HepG2 (cell line): ENCODE measurements at regions not wholly inside any gene's neighbourhood (a gene's known extent, or its start where the extent isn't known, plus 50 kb on each side); places are given as distances from the start of the nearest gene placed in this dataset.
A peak's percentile ranks its signal among the peaks of the same experiment; 100 is the strongest.

Source experiments
- ATAC-seq: fragments of 200-7000 bp; cut with Tn5 transposase; 3 replicates; pipeline ENCODE4 v1.9.1; 2020; ENCODE audit warnings: mild to moderate bottlenecking, moderate library complexity
- BruUV-seq: library from RNA; stranded (reverse); fragments of 400-500 nt; replicated peaks from 2 replicates; lab custom pipeline; 2021; lab: Mats Ljungman, UMichigan
- CTCF ChIA-PET: fragments of 300-600 bp; formaldehyde crosslinking; extraction: SDS; loops from one replicate; lab custom pipeline; 2021; ENCODE audit warnings: low total read pairs, inconsistent platforms, low intra/inter-chr PET ratio; lab: Yijun Ruan, JAX
- POLR2A ChIA-PET: fragments of 350-600 bp; sonication (Branson Sonifier 250); formaldehyde crosslinking; loops from one replicate; lab custom pipeline; 2020; ENCODE audit warnings: antibody characterized with exemption, inconsistent platforms; lab: Yijun Ruan, JAX
- DNase-seq: peaks from one replicate; pipeline ENCODE4 v3.0.0-alpha.2; 2015; ENCODE audit warnings: low spot score
- FAIRE-seq: peaks from 3 replicates; lab custom pipeline; 2011; peaks lifted over from hg19 to GRCh38; lab: Jason Lieb, UNC
- H2AFZ ChIP-seq: one replicate; pipeline ENCODE4 v1.6.1; 2011; ENCODE audit warnings: low read length, inconsistent platforms
- H3K27ac ChIP-seq: fragments of 300-600 bp; 3 replicates; pipeline ENCODE4 v1.8.0; 2011; ENCODE audit warnings: mixed run types, mild to moderate bottlenecking, mixed read lengths, low read length, inconsistent platforms; ENCODE audit not compliant: insufficient read depth; ENCODE audit errors: extremely low read length
- H3K27me3 ChIP-seq, 2 experiments: fragments of 200-600 bp in 1 of 2; 2 replicates in 1 of 2; 3 replicates in 1 of 2; pipeline versions ENCODE4 v1.6.0 to v1.8.0; 2011; ENCODE audit warnings: low read length in 2 of 2, mild to moderate bottlenecking in 2 of 2, moderate library complexity in 2 of 2, inconsistent platforms in 1 of 2; ENCODE audit not compliant: insufficient read depth in 2 of 2, control insufficient read depth in 1 of 2
- H3K36me3 ChIP-seq, 2 experiments: fragments of 200-600 bp in 1 of 2; replicated peaks in 1 of 2; 2 replicates in 1 of 2; 3 replicates in 1 of 2; pipeline versions ENCODE4 v1.5.1 to v1.8.0; 2011; ENCODE audit warnings: low read length in 2 of 2, inconsistent platforms in 1 of 2; ENCODE audit not compliant: insufficient read depth in 2 of 2, control insufficient read depth in 1 of 2
- H3K4me1 ChIP-seq: 2 replicates; pipeline ENCODE4 v1.5.1; 2012; ENCODE audit warnings: low read length, inconsistent platforms; ENCODE audit not compliant: insufficient read depth
- H3K4me2 ChIP-seq: 2 replicates; pipeline ENCODE4 v1.6.0; 2011; ENCODE audit warnings: low read depth, low read length, inconsistent platforms
- H3K4me3 ChIP-seq, 3 experiments: fragments of 200-600 bp in 1 of 3; sonication (generic), shearing (Covaris generic) in 1 of 3; replicated peaks in 1 of 3; 2 replicates each; pipeline ENCODE4 v1.5.1; 2011 to 2016; ENCODE audit warnings: low read length in 3 of 3, inconsistent platforms in 2 of 3, low read depth in 2 of 3, mild to moderate bottlenecking in 2 of 3, control low read depth in 1 of 3, mixed read lengths in 1 of 3; ENCODE audit not compliant: insufficient read depth in 1 of 3
- H3K79me2 ChIP-seq: one replicate; pipeline ENCODE4 v1.6.1; 2011; ENCODE audit warnings: low read length, inconsistent platforms; ENCODE audit not compliant: insufficient read depth
- H3K9ac ChIP-seq: 2 replicates; pipeline ENCODE4 v1.6.0; 2011; ENCODE audit warnings: mild to moderate bottlenecking, low read depth, low read length, inconsistent platforms; ENCODE audit not compliant: insufficient read depth
- H3K9me3 ChIP-seq: 2 replicates; pipeline ENCODE4 v1.5.1; 2012; ENCODE audit warnings: mild to moderate bottlenecking, low read length
- H4K20me1 ChIP-seq: 2 replicates; pipeline ENCODE4 v1.6.0; 2011; ENCODE audit warnings: inconsistent platforms, mild to moderate bottlenecking, low read length, moderate library complexity; ENCODE audit not compliant: insufficient read depth
- CEBPG ChIP-seq: IDR thresholded peaks from 2 replicates; pipeline ENCODE4 v1.6.1; 2016
- ELF3 ChIP-seq: IDR thresholded peaks from 2 replicates; pipeline ENCODE4 v1.6.1; 2016; ENCODE audit warnings: missing genetic modification reagents, missing compliant biosample characterization
- GATAD2A ChIP-seq: IDR thresholded peaks from 2 replicates; pipeline ENCODE4 v1.6.1; 2016
- HDAC1 ChIP-seq: sonication (generic); formaldehyde crosslinking; IDR thresholded peaks from 2 replicates; pipeline ENCODE4 v1.5.1; 2020; ENCODE audit warnings: mild to moderate bottlenecking, missing genetic modification reagents
- HMG20A ChIP-seq: IDR thresholded peaks from 2 replicates; pipeline ENCODE4 v1.6.1; 2016; ENCODE audit warnings: borderline replicate concordance
- HOXA5 ChIP-seq: sonication (generic); formaldehyde crosslinking; IDR thresholded peaks from 2 replicates; pipeline ENCODE4 v1.4.0; 2020; ENCODE audit warnings: missing genetic modification reagents
- JARID2 ChIP-seq: sonication (generic); formaldehyde crosslinking; IDR thresholded peaks from 2 replicates; pipeline ENCODE4 v1.8.1; 2023; ENCODE audit warnings: missing genetic modification reagents, inconsistent platforms; ENCODE audit not compliant: insufficient replicate concordance
- KAT2B ChIP-seq: fragments of 150-350 bp; IDR thresholded peaks from 2 replicates; pipeline ENCODE4 v1.6.1; 2014; ENCODE audit warnings: low read depth, low read length, borderline replicate concordance
- KLF12 ChIP-seq: sonication (generic); formaldehyde crosslinking; IDR thresholded peaks from 2 replicates; pipeline ENCODE4 v1.4.0; 2020; ENCODE audit warnings: missing genetic modification reagents, borderline replicate concordance
- MLX ChIP-seq: IDR thresholded peaks from 2 replicates; pipeline ENCODE4 v1.6.1; 2016
- NFYB ChIP-seq: sonication (generic); formaldehyde crosslinking; IDR thresholded peaks from 2 replicates; pipeline ENCODE4 v1.4.0; 2020; ENCODE audit warnings: missing genetic modification reagents
- RFXAP ChIP-seq: sonication (generic); formaldehyde crosslinking; IDR thresholded peaks from 2 replicates; pipeline ENCODE4 v1.4.0; 2020; ENCODE audit warnings: missing genetic modification reagents, borderline replicate concordance
- RNF219 ChIP-seq: sonication (generic); formaldehyde crosslinking; IDR thresholded peaks from 2 replicates; pipeline ENCODE4 v1.5.0; 2020; ENCODE audit warnings: mild to moderate bottlenecking, missing genetic modification reagents
- SRF ChIP-seq: IDR thresholded peaks from 2 replicates; pipeline ENCODE4 v1.6.1; 2011; ENCODE audit warnings: mild to moderate bottlenecking, low read depth, low read length, moderate library complexity
- TBP ChIP-seq: sonication (generic); formaldehyde crosslinking; IDR thresholded peaks from 2 replicates; pipeline ENCODE4 v1.5.0; 2020; ENCODE audit warnings: missing genetic modification reagents
- ZBTB21 ChIP-seq: sonication (generic); formaldehyde crosslinking; IDR thresholded peaks from 2 replicates; pipeline ENCODE4 v1.4.0; 2020; ENCODE audit warnings: missing genetic modification reagents
- ZMYM2 ChIP-seq: sonication (generic); formaldehyde crosslinking; IDR thresholded peaks from 2 replicates; pipeline ENCODE4 v1.8.0; 2022; ENCODE audit warnings: mild to moderate bottlenecking, missing genetic modification reagents
- ZNF614 ChIP-seq: IDR thresholded peaks from 2 replicates; pipeline ENCODE4 v1.6.1; 2018; ENCODE audit warnings: missing biosample characterization, missing genetic modification reagents, inconsistent platforms, borderline replicate concordance
- WGBS: methylation state at CpG from one replicate; pipeline ENCODE4 v1.1.6; 2017; ENCODE audit warnings: low lambda C conversion rate; 5-methylcytosine and 5-hydroxymethylcytosine counted together
- in situ Hi-C: cut with HindIII; loops from 2 replicates; pipeline ENCODE4 v1.10.0; 2017; ENCODE audit warnings: low pct_unique_long_range_greater_than_20kb; ENCODE audit not compliant: extremely low pct_ligation_motif_present
- intact Hi-C: fragments of 100-400 bp; cut with micrococcal nuclease; formaldehyde crosslinking; loops from one replicate; pipeline ENCODE4 v1.10.0; 2022; ENCODE audit not compliant: unreplicated experiment
- TF ChIP-seq, protein P1 (sequence below): sonication (generic); formaldehyde crosslinking; IDR thresholded peaks from 2 replicates; pipeline ENCODE4 v1.4.0; 2020; ENCODE audit warnings: missing genetic modification reagents

GRCh38 chr6:132964101-132964867, 149.9 kb downstream of the RPS12 start (continued):
- TF ChIP-seq, protein P1, sequence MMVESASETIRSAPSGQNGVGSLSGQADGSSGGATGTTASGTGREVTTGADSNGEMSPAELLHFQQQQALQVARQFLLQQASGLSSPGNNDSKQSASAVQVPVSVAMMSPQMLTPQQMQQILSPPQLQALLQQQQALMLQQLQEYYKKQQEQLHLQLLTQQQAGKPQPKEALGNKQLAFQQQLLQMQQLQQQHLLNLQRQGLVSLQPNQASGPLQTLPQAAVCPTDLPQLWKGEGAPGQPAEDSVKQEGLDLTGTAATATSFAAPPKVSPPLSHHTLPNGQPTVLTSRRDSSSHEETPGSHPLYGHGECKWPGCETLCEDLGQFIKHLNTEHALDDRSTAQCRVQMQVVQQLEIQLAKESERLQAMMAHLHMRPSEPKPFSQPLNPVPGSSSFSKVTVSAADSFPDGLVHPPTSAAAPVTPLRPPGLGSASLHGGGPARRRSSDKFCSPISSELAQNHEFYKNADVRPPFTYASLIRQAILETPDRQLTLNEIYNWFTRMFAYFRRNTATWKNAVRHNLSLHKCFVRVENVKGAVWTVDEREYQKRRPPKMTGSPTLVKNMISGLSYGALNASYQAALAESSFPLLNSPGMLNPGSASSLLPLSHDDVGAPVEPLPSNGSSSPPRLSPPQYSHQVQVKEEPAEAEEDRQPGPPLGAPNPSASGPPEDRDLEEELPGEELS (CRISPR knock-in tag): peak; percentile 32; the same call in 1 of the 2 replicates
- TF ChIP-seq KAT2B (no peak), CEBPG (CRISPR knock-in tag) (no peak), GATAD2A (peak; percentile 60), SRF (no peak), HMG20A (peak; percentile 58; the same call in 1 of the 2 replicates), TBP (CRISPR knock-in tag) (no peak), ZBTB21 (CRISPR knock-in tag) (no peak), ZNF614 (CRISPR knock-in tag) (0 out of 2 replicates have a peak, but pooled peaks have one; percentile 27), ELF3 (CRISPR knock-in tag) (peak; percentile 54), NFYB (CRISPR knock-in tag) (peak; percentile 28; the same call in 1 of the 2 replicates)

DNA sequence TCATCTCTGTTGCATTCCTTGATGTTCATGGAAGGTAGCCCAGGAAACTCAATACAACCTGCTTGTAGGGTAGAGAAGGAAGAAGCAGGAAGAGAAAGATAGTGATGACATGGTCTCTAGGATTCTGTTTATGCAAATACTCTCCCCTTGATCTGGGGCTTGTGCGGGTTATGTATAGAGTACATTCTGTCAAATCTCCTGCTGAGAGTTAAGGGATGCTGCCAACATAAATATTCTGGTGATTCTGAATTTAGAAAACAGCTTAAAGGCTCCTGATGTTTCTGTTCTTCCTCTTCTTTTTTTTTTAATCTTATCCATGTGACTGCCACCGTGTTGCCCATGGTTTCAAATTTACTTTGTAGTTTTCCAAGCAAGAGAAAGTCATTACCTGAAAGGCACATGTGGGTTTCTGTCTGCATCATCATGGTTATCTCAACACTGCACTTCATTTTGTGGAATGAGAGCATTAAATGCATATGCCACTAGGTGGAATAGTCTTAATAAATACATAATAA, 150.6 kb downstream of the RPS12 start:
- Histone ChIP-seq H3K79me2 (no peaks in the 10 kb centered on the region), H3K36me3 (no peaks in the 10 kb centered on the region), H3K27ac (no peak overlapping the region), H3K9me3 (no peaks in the 10 kb centered on the region), H4K20me1 (no peaks in the 10 kb centered on the region), H3K27me3 (no peaks in the 10 kb centered on the region), H3K9ac (no peak overlapping the region), H2AFZ (no peak overlapping the region), H3K4me2 (no peak overlapping the region), H3K4me1 (peaks cover 35% of the 10 kb centered on the region), H3K4me3 (no peak overlapping the region)
- CTCF ChIA-PET: interaction anchor here (4.0 kb wide), 1 partner anchor 75 kb away, joined by 84 read pairs; no protein-coding TSS in a partner anchor
- WGBS: 1% methylated on average over 2 of the region's 2 CpGs
- intact Hi-C loops (loop anchor here (5.0 kb wide), 2 partner anchors 132 to 222 kb away; no protein-coding TSS in a partner anchor), in situ Hi-C loops (loop anchor here (5.0 to 10.0 kb wide), 2 partner anchors 77 to 550 kb away; no protein-coding TSS in a partner anchor)
- TF ChIP-seq KLF12 (CRISPR knock-in tag) (no peak), HOXA5 (no peak), JARID2 (CRISPR knock-in tag) (no peak), RFXAP (CRISPR knock-in tag) (no peak), RNF219 (CRISPR knock-in tag) (no peak), MLX (CRISPR knock-in tag) (no peak), ZMYM2 (CRISPR knock-in tag) (no peak), HDAC1 (CRISPR knock-in tag) (no peak)
- no peak for ATAC-seq
- no peak for DNase-seq
- no peak for FAIRE-seq
- no TSS peak for BruUV-seq
- POLR2A ChIA-PET: interaction anchor here (1.1 to 1.4 kb wide), 2 partner anchors 69 to 70 kb away, joined by 3 read pairs; no protein-coding TSS in a partner anchor
